ENCODE measurements at regions not wholly inside any gene's neighbourhood (a gene's known extent, or its start where the extent isn't known, plus 50 kb on each side); places are given as distances from the start of the nearest gene placed in this dataset.

DNA sequence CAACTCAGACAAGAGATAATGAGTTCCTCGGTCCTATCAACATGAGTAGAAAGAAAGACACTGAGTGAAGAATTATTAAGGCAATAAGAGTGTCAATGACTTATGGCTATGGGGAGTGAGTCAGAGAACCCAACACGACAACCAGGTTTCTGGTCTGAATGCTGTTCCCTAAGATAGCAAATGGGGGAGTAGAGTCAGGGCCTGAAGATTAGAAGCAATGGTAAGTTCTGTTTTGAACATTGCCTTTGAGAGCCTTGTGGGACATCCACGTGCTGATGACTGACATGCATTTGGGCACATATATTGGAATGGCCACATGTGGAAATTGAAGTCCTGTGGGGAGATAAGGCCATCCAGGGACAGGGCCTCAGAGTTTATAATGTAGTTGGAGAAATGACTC lies 254.4 kb upstream of the TCF21 start:
- TF ChIP-seq, protein P1, sequence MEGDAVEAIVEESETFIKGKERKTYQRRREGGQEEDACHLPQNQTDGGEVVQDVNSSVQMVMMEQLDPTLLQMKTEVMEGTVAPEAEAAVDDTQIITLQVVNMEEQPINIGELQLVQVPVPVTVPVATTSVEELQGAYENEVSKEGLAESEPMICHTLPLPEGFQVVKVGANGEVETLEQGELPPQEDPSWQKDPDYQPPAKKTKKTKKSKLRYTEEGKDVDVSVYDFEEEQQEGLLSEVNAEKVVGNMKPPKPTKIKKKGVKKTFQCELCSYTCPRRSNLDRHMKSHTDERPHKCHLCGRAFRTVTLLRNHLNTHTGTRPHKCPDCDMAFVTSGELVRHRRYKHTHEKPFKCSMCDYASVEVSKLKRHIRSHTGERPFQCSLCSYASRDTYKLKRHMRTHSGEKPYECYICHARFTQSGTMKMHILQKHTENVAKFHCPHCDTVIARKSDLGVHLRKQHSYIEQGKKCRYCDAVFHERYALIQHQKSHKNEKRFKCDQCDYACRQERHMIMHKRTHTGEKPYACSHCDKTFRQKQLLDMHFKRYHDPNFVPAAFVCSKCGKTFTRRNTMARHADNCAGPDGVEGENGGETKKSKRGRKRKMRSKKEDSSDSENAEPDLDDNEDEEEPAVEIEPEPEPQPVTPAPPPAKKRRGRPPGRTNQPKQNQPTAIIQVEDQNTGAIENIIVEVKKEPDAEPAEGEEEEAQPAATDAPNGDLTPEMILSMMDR (IDR thresholded peaks at IDR 0.05) = no peak
- TF ChIP-seq POLR2AphosphoS5 (IDR thresholded peaks at IDR 0.05) = no peak
- TF ChIP-seq EP300 (IDR thresholded peaks at IDR 0.05) = no peak
